BE2C (cell line): ENCODE measurements at regions not wholly inside any gene's neighbourhood (a gene's known extent, or its start where the extent isn't known, plus 50 kb on each side); places are given as distances from the start of the nearest gene placed in this dataset.

Experiments used
- DNase-seq: peaks from one replicate; pipeline ENCODE4 v3.0.0-alpha.2; 2020
- H3K27me3 ChIP-seq: fragments of 250-450 bp; sonication (Bioruptor Pico); 2 replicates; pipeline ENCODE4 v1.5.1; 2020; ENCODE audit warnings: mild to moderate bottlenecking
- H3K36me3 ChIP-seq: fragments of 250-450 bp; sonication (Bioruptor Pico); 2 replicates; pipeline ENCODE4 v1.5.1; 2020; ENCODE audit warnings: mild to moderate bottlenecking
- H3K4me1 ChIP-seq: fragments of 250-450 bp; sonication (Bioruptor Pico); 2 replicates; pipeline ENCODE4 v1.5.1; 2020
- H3K4me3 ChIP-seq: 2 replicates; pipeline ENCODE4 v1.5.1; 2011; ENCODE audit warnings: low read depth, low read length
- H3K9me3 ChIP-seq: fragments of 250-450 bp; sonication (Bioruptor Pico); 2 replicates; pipeline ENCODE4 v1.5.1; 2020
- CTCF ChIP-seq: IDR thresholded peaks from 2 replicates; pipeline ENCODE4 v1.5.1; 2012; ENCODE audit warnings: mild to moderate bottlenecking, low read depth, low read length

GRCh38 chr12:75701859-75702258 is 190.4 kb upstream of the KRR1 start:
- H3K36me3 ChIP-seq = no peaks in the 10 kb centered on the region

GRCh38 chr12:75699728-75700496 is 188.5 kb upstream of the KRR1 start:
- Histone ChIP-seq H3K36me3 (no peaks in the 10 kb centered on the region), H3K9me3 (no peaks in the 10 kb centered on the region), H3K4me3 (no peak overlapping the region), H3K4me1 (peaks cover 5% of the 10 kb centered on the region; the same call in 1 of the 2 replicates), H3K27me3 (no peaks in the 10 kb centered on the region)
- DNase-seq = no peak
- TF ChIP-seq CTCF = no peak

More at GRCh38 chr12:75701859-75702258, 190.4 kb upstream of the KRR1 start:
- no peak for TF ChIP-seq CTCF
- H3K4me3 ChIP-seq = no peak overlapping the region
- H3K9me3 ChIP-seq = no peaks in the 10 kb centered on the region
- no peak for DNase-seq
- no peaks in the 10 kb centered on the region for H3K27me3 ChIP-seq
- H3K4me1 ChIP-seq = peaks cover 3% of the 10 kb centered on the region

GRCh38 chr12:75699251-75699650 is 187.8 kb upstream of the KRR1 start:
- Histone ChIP-seq H3K4me3 (no peak overlapping the region), H3K27me3 (no peaks in the 10 kb centered on the region), H3K9me3 (no peaks in the 10 kb centered on the region), H3K4me1 (peaks cover 5% of the 10 kb centered on the region; the same call in 1 of the 2 replicates), H3K36me3 (no peaks in the 10 kb centered on the region)
- TF ChIP-seq CTCF = no peak
- DNase-seq = no peak

- DNase-seq = no peak
- Histone ChIP-seq H3K27me3 (no peaks in the 10 kb centered on the region), H3K4me1 (peaks cover 5% of the 10 kb centered on the region; the same call in 1 of the 2 replicates), H3K4me3 (no peak overlapping the region), H3K36me3 (no peaks in the 10 kb centered on the region), H3K9me3 (no peaks in the 10 kb centered on the region)
- no peak for TF ChIP-seq CTCF
Measured at GRCh38 chr12:75698052-75698451, 186.6 kb upstream of the KRR1 start.

GRCh38 chr12:75695926-75696325 is 184.5 kb upstream of the KRR1 start:
- Histone ChIP-seq H3K4me3 (no peak overlapping the region), H3K36me3 (no peaks in the 10 kb centered on the region), H3K4me1 (peaks cover 5% of the 10 kb centered on the region; the same call in 1 of the 2 replicates), H3K9me3 (no peaks in the 10 kb centered on the region), H3K27me3 (no peaks in the 10 kb centered on the region)
- DNase-seq = no peak
- TF ChIP-seq CTCF = no peak

GRCh38 chr12:75694534-75695268 is 183.3 kb upstream of the KRR1 start:
- H3K27me3 ChIP-seq = no peaks in the 10 kb centered on the region
- no peaks in the 10 kb centered on the region for H3K36me3 ChIP-seq
- DNase-seq = no peak
- no peak for TF ChIP-seq CTCF
- no peak overlapping the region for H3K4me3 ChIP-seq
- no peaks in the 10 kb centered on the region for H3K9me3 ChIP-seq
- H3K4me1 ChIP-seq = peaks cover 5% of the 10 kb centered on the region; the same call in 1 of the 2 replicates
